ENCODE measurements at regions not wholly inside any gene's neighbourhood (a gene's known extent, or its start where the extent isn't known, plus 50 kb on each side); places are given as distances from the start of the nearest gene placed in this dataset.
"Not testable (repeated sequence)": the region's sequence is repeated elsewhere in the genome, so short reads cannot be mapped to it uniquely, and the experiment has no call there.

DNA sequence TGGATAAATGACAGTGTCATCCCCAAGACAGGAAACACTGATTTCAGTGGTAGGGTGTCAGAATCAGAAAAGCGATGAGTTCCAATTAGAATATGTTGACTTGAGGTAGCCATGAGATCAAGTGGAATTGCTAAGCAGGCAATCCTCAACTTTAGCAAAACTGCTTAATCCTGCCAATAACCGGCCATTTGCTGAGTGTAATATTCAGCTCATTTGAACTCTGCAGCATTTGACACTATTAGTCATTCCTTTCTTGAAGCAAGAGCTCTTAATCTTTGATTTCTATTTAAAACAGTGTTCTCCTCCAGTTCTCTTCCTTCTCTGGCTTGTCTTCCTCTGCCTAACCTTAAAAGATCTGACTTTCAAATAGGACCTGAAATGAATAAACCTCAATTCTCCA lies 68.7 kb upstream of the DCLK2 start:
- H3K4me1 Mint-ChIP-seq (ENCODE audit: low read depth, unreplicated experiment), result no peaks in the 10 kb centered on the region
- BruUV-seq (replicated peaks), result no TSS peak
- H3K36me3 Mint-ChIP-seq (ENCODE audit: insufficient read depth, unreplicated experiment), result no peaks in the 10 kb centered on the region
- no peaks in the 10 kb centered on the region for H3K9me3 Mint-ChIP-seq (ENCODE audit: low read depth, unreplicated experiment)
- H3K27ac Mint-ChIP-seq (ENCODE audit: unreplicated experiment), result no peak overlapping the region
- DNase-seq, result no peak
- intact Hi-C loops (cut with micrococcal nuclease; ENCODE audit: unreplicated experiment), result no loop called here
- no peak for TF ChIP-seq CTCF (IDR thresholded peaks at IDR 0.05; ENCODE audit: unreplicated experiment)
- H3K4me3 Mint-ChIP-seq (ENCODE audit: low read depth, unreplicated experiment), result no peak overlapping the region
- no peaks in the 10 kb centered on the region for H3K27me3 Mint-ChIP-seq (ENCODE audit: unreplicated experiment)
- CTCF ChIA-PET, result no interaction called here

- DNase-seq, result peak; percentile 24
- no peak for TF ChIP-seq CTCF (IDR thresholded peaks at IDR 0.05; ENCODE audit: unreplicated experiment)
- CTCF ChIA-PET, result interaction anchor here (1.4 kb wide), 1 partner anchor 199 kb away, joined by 13 read pairs; no protein-coding TSS in a partner anchor
These were observed 67.6 kb upstream of the DCLK2 start for GRCh38 chr4:150010525-150011126.

GRCh38 chr4:150012851-150013360 lies 65.3 kb upstream of the DCLK2 start:
- no TSS peak for BruUV-seq (replicated peaks)
- H3K9me3 Mint-ChIP-seq (ENCODE audit: low read depth, unreplicated experiment), result peaks cover 3% of the 10 kb centered on the region
- DNase-seq, result no peak
- CTCF ChIA-PET, result no interaction called here
- H3K27me3 Mint-ChIP-seq (ENCODE audit: unreplicated experiment), result no peaks in the 10 kb centered on the region
- H3K27ac Mint-ChIP-seq (ENCODE audit: unreplicated experiment), result no peak overlapping the region
- no peak for TF ChIP-seq CTCF (IDR thresholded peaks at IDR 0.05; ENCODE audit: unreplicated experiment)
- H3K36me3 Mint-ChIP-seq (ENCODE audit: insufficient read depth, unreplicated experiment), result no peaks in the 10 kb centered on the region
- no peaks in the 10 kb centered on the region for H3K4me1 Mint-ChIP-seq (ENCODE audit: low read depth, unreplicated experiment)
- intact Hi-C loops (cut with micrococcal nuclease; ENCODE audit: unreplicated experiment), result loop anchor here (5.0 kb wide), 3 partner anchors 229 to 854 kb away; no protein-coding TSS in a partner anchor
- H3K4me3 Mint-ChIP-seq (ENCODE audit: low read depth, unreplicated experiment), result no peak overlapping the region

More at GRCh38 chr4:150010525-150011126, 67.6 kb upstream of the DCLK2 start:
- no peaks in the 10 kb centered on the region for H3K9me3 Mint-ChIP-seq (ENCODE audit: low read depth, unreplicated experiment)
- no peaks in the 10 kb centered on the region for H3K36me3 Mint-ChIP-seq (ENCODE audit: insufficient read depth, unreplicated experiment)
- no peak overlapping the region for H3K27ac Mint-ChIP-seq (ENCODE audit: unreplicated experiment)
- intact Hi-C loops (cut with micrococcal nuclease; ENCODE audit: unreplicated experiment), result loop anchor here (1.0 to 5.0 kb wide), 4 partner anchors 199 to 857 kb away; no protein-coding TSS in a partner anchor
- H3K4me1 Mint-ChIP-seq (ENCODE audit: low read depth, unreplicated experiment), result no peaks in the 10 kb centered on the region
- no peak overlapping the region for H3K4me3 Mint-ChIP-seq (ENCODE audit: low read depth, unreplicated experiment)
- no peaks in the 10 kb centered on the region for H3K27me3 Mint-ChIP-seq (ENCODE audit: unreplicated experiment)
- no TSS peak for BruUV-seq (replicated peaks)

DNA sequence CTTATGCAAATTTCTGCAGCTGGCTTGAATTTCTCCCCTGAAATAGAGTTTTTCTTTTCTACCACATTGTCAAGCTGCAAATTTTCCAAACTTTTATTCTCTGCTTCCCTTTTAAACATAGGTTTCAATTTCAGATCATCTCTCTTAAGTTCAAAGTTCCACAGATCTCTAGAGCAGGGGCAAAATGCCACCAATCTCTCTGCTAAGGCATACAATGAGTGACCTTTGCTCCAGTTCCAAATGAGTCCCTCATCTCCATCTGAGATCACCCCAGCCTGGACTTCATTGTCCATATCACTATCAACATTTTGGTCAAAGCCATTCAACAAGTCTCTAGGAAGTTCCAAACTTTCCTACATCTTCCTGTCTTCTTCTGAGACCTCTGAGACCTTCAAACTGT lies 62.3 kb upstream of the DCLK2 start:
- intact Hi-C loops (cut with micrococcal nuclease; ENCODE audit: unreplicated experiment); CTCF ChIA-PET; H3K27me3 Mint-ChIP-seq (ENCODE audit: unreplicated experiment); H3K4me1 Mint-ChIP-seq (ENCODE audit: low read depth, unreplicated experiment); BruUV-seq (replicated peaks); H3K9me3 Mint-ChIP-seq (ENCODE audit: low read depth, unreplicated experiment); DNase-seq; H3K36me3 Mint-ChIP-seq (ENCODE audit: insufficient read depth, unreplicated experiment); H3K27ac Mint-ChIP-seq (ENCODE audit: unreplicated experiment); H3K4me3 Mint-ChIP-seq (ENCODE audit: low read depth, unreplicated experiment): not testable (repeated sequence)

- BruUV-seq (replicated peaks); H3K4me3 Mint-ChIP-seq (ENCODE audit: low read depth, unreplicated experiment); CTCF ChIA-PET; H3K27ac Mint-ChIP-seq (ENCODE audit: unreplicated experiment); intact Hi-C loops (cut with micrococcal nuclease; ENCODE audit: unreplicated experiment); H3K27me3 Mint-ChIP-seq (ENCODE audit: unreplicated experiment); DNase-seq; H3K9me3 Mint-ChIP-seq (ENCODE audit: low read depth, unreplicated experiment); H3K4me1 Mint-ChIP-seq (ENCODE audit: low read depth, unreplicated experiment); H3K36me3 Mint-ChIP-seq (ENCODE audit: insufficient read depth, unreplicated experiment): not testable (repeated sequence)
These were observed 61.6 kb upstream of the DCLK2 start for GRCh38 chr4:150016621-150017020.

Measured in Calu3 (cell line).